Activated gamma-delta T cell treated with anti-CD3 and anti-CD28 coated beads, Interleukin-2, amount 50 U/mL, for 16 hours (primary cell): ENCODE measurements at regions not wholly inside any gene's neighbourhood (a gene's known extent, or its start where the extent isn't known, plus 50 kb on each side); places are given as distances from the start of the nearest gene placed in this dataset.
"Not testable (repeated sequence)": the region's sequence is repeated elsewhere in the genome, so short reads cannot be mapped to it uniquely, and the experiment has no call there.

Experiments
- DNase-seq: peaks from one replicate; pipeline ENCODE4 v3.0.0-alpha.2; 2020; ENCODE audit warnings: low read depth

DNA sequence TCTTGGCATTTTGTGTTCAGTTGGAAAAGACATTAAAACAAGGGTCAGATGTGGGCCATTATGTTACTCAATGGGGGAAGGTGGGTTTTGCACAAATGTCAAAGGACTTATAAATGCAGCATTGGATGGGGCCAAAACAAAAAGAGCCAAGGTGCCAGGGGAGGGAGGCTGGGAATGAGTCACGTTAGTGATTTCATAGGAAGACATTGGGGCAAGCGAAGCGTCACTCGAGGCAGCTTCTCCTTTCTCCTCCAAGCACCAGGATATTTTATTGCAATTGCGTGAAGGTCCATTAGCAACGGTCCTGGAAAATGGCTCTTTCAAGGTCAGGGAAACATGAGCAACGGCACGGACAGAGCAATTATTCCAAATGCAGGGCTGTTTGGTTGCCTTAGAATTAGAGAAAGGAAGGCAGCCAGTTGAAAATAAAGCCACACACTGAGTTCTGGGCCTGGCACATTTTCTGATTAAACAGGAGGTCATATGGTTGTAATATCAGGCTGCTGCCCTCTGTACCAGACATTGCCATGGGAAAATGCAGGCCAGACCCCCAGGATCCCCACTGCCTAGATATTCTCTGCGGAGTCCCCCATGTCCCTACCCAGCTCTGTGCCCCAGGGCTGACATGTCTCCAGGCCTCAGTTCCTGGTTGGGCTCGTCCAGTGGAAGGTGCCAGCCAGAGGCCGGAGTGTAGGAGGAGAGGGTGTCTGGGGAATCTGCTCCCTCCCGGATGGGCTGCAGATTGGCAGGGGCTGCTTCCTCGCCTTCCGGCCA is 63.3 kb upstream of the NANOS1 start:
- DNase-seq, result no peak

DNA sequence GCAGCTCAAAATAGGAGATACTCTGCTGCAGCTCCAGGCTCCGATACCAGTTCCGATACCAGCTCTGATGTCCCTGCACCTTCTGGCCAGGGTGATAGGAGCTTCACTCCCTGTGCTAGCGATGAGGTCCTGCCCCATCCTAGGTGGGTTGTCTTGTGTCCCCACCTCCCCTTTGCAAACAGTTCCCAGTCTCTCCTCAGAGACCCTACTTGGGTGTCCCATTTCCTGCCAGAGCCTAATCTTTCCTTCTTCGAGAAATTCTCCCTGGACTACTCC is 62.7 kb upstream of the NANOS1 start:
- no peak for DNase-seq

- DNase-seq, result no peak
Measured at GRCh38 chr10:118967160-118967559, 62.4 kb upstream of the NANOS1 start.

DNA sequence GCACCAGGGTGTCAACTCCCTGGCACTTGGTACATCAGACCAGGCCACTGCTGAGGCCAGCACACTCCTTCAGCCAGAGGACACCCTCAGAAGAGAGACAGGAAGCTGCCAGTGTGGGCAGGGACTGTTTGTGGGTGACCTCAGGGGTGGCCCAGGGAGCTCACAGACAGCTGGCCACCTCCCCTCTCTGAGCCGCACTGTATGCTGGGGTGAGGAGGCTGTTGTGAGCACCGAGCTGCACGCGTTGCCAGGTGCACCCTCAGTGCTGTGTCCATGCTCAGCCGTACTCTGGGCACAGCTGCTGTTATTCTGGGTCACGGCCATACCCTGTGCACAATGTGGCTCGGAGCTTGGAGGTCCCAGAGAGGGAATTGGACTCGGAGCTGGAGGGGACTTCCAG is 61.5 kb upstream of the NANOS1 start:
- DNase-seq, result no peak

DNA sequence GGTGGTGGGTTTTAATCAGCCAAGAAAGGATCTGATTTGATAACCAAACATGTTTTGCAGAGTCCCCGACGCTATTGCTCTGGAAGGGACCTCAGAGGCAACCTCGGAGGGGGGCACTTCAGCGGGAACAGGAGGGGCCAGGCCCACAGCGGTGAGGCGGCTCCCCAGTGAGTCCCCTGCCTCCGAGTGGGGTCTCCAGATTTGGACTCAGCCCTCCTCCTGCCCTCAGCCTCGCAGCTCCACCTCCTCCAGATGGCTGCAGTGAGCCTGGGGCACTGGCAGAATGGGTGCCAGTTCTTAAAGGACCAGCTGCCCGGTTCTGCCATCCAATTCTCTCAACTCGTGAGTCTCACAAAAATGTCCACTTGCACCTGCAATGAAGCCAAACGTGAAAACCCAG is 61.0 kb upstream of the NANOS1 start:
- DNase-seq, result no peak

GRCh38 chr10:118969014-118969413 is 60.5 kb upstream of the NANOS1 start:
- DNase-seq, result no peak

- no peak for DNase-seq
Measured at GRCh38 chr10:118970770-118971169, 58.7 kb upstream of the NANOS1 start.

DNA sequence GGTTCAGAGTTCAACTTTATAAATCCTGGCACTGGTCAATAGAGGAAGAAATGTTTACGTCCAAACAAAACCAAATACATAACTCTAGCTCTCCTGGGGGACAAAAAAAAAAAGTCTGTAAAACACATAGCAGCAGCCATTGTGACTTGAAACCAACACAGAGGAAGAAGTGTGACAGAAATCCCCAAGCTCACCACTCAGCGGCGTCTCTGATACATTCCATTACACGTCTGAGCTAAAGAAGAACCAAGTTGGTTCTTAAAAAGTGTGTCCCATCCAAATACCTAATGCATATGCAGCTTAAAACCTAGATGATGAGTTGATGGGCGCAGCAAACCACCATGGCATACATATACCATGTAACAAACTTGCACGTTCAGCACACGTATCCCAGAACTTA is 58.3 kb upstream of the NANOS1 start:
- DNase-seq, result no peak

- DNase-seq, result no peak
Measured at GRCh38 chr10:118971876-118972275, 57.6 kb upstream of the NANOS1 start.

GRCh38 chr10:118973744-118974143 is 55.8 kb upstream of the NANOS1 start:
- DNase-seq, result no peak

- no peak for DNase-seq
Measured at GRCh38 chr10:118974951-118975350, 54.6 kb upstream of the NANOS1 start.

GRCh38 chr10:118976219-118976618 is 53.3 kb upstream of the NANOS1 start:
- not testable (repeated sequence) for DNase-seq

DNA sequence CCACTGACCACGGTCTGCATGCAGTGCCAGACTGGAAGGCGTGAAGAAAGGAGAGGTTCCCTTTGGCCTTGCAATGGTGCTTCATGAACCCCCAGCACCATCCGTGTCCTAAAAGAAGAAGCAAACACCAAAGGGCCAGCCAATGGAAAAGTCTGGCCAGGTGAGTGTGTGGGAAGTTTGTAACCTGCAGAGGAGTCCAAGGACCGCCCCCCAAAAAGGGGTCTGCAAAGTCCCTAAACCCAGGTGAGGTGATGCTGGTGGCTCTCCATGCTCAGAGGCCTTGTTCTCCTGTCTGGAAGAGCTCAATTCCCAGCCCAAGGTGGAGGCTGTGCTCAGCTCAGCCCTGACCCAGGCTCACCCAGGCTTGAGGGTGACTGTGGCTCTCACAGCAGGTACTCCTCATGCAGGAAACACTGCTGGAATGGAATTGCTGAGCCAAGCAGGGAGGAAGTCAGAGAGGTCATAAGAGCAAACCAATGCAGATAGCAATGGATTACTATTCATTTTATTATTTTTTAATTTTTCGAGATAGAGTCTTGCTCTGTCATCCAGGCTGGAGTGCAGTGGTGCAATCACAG is 52.4 kb upstream of the NANOS1 start:
- DNase-seq, result no peak

DNA sequence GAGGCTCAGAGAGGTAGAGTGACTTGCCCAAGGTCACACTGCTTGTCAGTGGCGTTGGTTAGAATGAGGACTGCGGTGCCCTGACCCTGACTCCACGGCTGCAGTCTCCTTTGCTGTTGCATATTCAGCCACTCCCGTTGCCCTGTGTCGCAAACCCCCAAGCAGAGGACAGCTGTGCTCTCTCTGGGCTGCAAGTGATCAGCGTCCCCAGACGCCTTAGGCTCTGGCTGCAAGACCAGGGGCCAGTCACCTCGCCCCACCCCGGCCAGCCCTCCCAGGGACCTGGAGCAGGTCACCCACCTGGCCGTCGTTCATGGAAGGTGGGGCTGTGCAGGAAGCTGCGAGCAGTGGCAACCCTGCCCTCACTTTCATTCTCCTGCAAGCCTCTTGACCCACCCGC is 51.7 kb upstream of the NANOS1 start:
- DNase-seq, result no peak

- no peak for DNase-seq
Measured at GRCh38 chr10:118978316-118978997, 51.1 kb upstream of the NANOS1 start.

GRCh38 chr10:118978998-118979350 is 50.5 kb upstream of the NANOS1 start:
- DNase-seq, result no peak

- DNase-seq, result no peak
Measured at GRCh38 chr10:118979661-118980060, 49.9 kb upstream of the NANOS1 start.
